ENCODE measurements at regions not wholly inside any gene's neighbourhood (a gene's known extent, or its start where the extent isn't known, plus 50 kb on each side); places are given as distances from the start of the nearest gene placed in this dataset.
"Not testable (repeated sequence)": the region's sequence is repeated elsewhere in the genome, so short reads cannot be mapped to it uniquely, and the experiment has no call there.

- no peak for DNase-seq (ENCODE audit: low read depth in 2 of 3, low spot score in 2 of 3)
Measured at GRCh38 chr7:14973712-14974428, 71.3 kb upstream of the DGKB start.

GRCh38 chr7:14971678-14972077 is 69.1 kb upstream of the DGKB start:
- not testable (repeated sequence) for DNase-seq (ENCODE audit: low read depth in 2 of 3, low spot score in 2 of 3)

- not testable (repeated sequence) for DNase-seq (ENCODE audit: low read depth in 2 of 3, low spot score in 2 of 3)
Measured at GRCh38 chr7:14967376-14967775, 64.8 kb upstream of the DGKB start.

GRCh38 chr7:14962778-14963177 is 60.2 kb upstream of the DGKB start:
- no peak for DNase-seq (ENCODE audit: low read depth in 2 of 3, low spot score in 2 of 3)

- DNase-seq (ENCODE audit: low read depth in 2 of 3, low spot score in 2 of 3): no peak
Measured at GRCh38 chr7:14960721-14961120, 58.2 kb upstream of the DGKB start.

- no peak for DNase-seq (ENCODE audit: low read depth in 2 of 3, low spot score in 2 of 3)
Measured at GRCh38 chr7:14959339-14959738, 56.8 kb upstream of the DGKB start.

GRCh38 chr7:14954035-14954434 is 51.5 kb upstream of the DGKB start:
- DNase-seq (ENCODE audit: low read depth in 2 of 3, low spot score in 2 of 3): no peak

Data from hematopoietic multipotent progenitor cell (in vitro differentiated cells).